RPMI7951 (cell line): ENCODE measurements at regions not wholly inside any gene's neighbourhood (a gene's known extent, or its start where the extent isn't known, plus 50 kb on each side); places are given as distances from the start of the nearest gene placed in this dataset.

Source experiments
- DNase-seq: peaks from one replicate; pipeline ENCODE4 v3.0.0-alpha.2; 2012; ENCODE audit warnings: low read depth

- no peak for DNase-seq
Observed at GRCh38 chr2:5332925-5333324, 359.3 kb upstream of the SOX11 start.

- DNase-seq = no peak
Observed at GRCh38 chr2:5339473-5339872, 352.7 kb upstream of the SOX11 start.

GRCh38 chr2:5343785-5344335, 348.3 kb upstream of the SOX11 start:
- DNase-seq = no peak

- no peak for DNase-seq
Observed at GRCh38 chr2:5352286-5352685, 339.9 kb upstream of the SOX11 start.

- DNase-seq = no peak
Observed at GRCh38 chr2:5353565-5353964, 338.6 kb upstream of the SOX11 start.

- DNase-seq = no peak
Observed at GRCh38 chr2:5359397-5359796, 332.8 kb upstream of the SOX11 start.

- DNase-seq = no peak
Observed at GRCh38 chr2:5360081-5360480, 332.1 kb upstream of the SOX11 start.

- no peak for DNase-seq
Observed at GRCh38 chr2:5364361-5364760, 327.8 kb upstream of the SOX11 start.

GRCh38 chr2:5365871-5366461, 326.2 kb upstream of the SOX11 start:
- DNase-seq = peak; percentile 3

GRCh38 chr2:5367321-5367720, 324.9 kb upstream of the SOX11 start:
- DNase-seq = no peak

GRCh38 chr2:5368263-5368662, 323.9 kb upstream of the SOX11 start:
- no peak for DNase-seq

- DNase-seq = no peak
Observed at GRCh38 chr2:5369510-5369909, 322.7 kb upstream of the SOX11 start.

- no peak for DNase-seq
Observed at GRCh38 chr2:5370158-5370557, 322.0 kb upstream of the SOX11 start.

- DNase-seq = no peak
Observed at GRCh38 chr2:5372141-5372540, 320.0 kb upstream of the SOX11 start.

- no peak for DNase-seq
Observed at GRCh38 chr2:5373200-5373599, 319.0 kb upstream of the SOX11 start.

- DNase-seq = no peak
Observed at GRCh38 chr2:5374762-5375161, 317.4 kb upstream of the SOX11 start.

- no peak for DNase-seq
Observed at GRCh38 chr2:5377323-5377722, 314.9 kb upstream of the SOX11 start.

- no peak for DNase-seq
Observed at GRCh38 chr2:5379811-5380210, 312.4 kb upstream of the SOX11 start.

GRCh38 chr2:5385596-5385995, 306.6 kb upstream of the SOX11 start:
- peak; percentile 7 for DNase-seq

GRCh38 chr2:5387406-5387805, 304.8 kb upstream of the SOX11 start:
- DNase-seq = no peak

GRCh38 chr2:5389740-5390139, 302.4 kb upstream of the SOX11 start:
- no peak for DNase-seq

- DNase-seq = no peak
Observed at GRCh38 chr2:5391362-5391761, 300.8 kb upstream of the SOX11 start.

- no peak for DNase-seq
Observed at GRCh38 chr2:5392658-5393057, 299.5 kb upstream of the SOX11 start.

GRCh38 chr2:5393474-5393873, 298.7 kb upstream of the SOX11 start:
- no peak for DNase-seq
